Neural progenitor cell (in vitro differentiated cells): ENCODE measurements at regions not wholly inside any gene's neighbourhood (a gene's known extent, or its start where the extent isn't known, plus 50 kb on each side); places are given as distances from the start of the nearest gene placed in this dataset.

Source experiments
- EZH2 ChIP-seq: fragments of 200-600 bp; sonication (generic); IDR thresholded peaks from 2 replicates; pipeline ENCODE4 v1.6.1; 2017; ENCODE audit warnings: antibody characterized with exemption, mild to moderate bottlenecking, moderate library complexity
- TF ChIP-seq, protein P1 (sequence below): fragments of 200-600 bp; sonication (generic); IDR thresholded peaks from 2 replicates; pipeline ENCODE4 v1.5.1; 2017; ENCODE audit warnings: antibody characterized with exemption, mild to moderate bottlenecking

DNA sequence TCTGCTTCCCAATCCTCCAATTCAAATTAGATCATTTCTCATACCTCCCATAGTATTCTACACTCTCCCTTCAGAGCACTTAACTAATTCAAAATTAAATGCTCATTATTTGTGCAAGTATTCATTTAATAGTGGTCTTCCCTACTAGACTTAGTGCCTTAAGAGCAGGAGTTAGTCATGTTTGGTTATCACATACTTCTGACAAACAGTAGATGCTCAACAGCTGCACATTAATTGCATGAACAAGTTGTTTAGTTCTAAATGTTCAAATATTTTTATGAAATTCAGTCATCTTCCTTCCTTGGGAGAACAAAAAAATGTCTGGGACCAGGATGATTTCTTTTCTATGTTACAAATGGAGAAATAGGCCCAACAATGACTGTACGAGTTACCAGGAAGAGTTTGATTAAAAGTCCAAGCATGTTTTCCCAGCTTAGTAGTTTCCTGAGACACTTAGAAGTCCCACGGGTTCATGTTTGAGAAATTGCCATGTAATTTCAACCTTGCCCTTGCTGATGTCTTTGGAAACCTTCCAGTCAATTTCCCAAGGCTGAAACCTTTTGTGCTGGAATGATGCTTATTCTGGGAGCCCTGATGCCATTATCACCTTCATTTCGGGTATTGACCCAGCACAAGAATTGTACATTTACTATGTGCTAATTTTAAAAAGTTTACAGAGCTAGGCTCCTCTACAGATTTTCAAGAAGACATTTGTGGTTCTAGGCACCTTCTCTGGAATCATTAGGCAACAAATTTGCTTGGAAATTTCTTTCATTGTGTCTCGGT, 437.9 kb upstream of the PLXNA2 start:
- TF ChIP-seq, protein P1, sequence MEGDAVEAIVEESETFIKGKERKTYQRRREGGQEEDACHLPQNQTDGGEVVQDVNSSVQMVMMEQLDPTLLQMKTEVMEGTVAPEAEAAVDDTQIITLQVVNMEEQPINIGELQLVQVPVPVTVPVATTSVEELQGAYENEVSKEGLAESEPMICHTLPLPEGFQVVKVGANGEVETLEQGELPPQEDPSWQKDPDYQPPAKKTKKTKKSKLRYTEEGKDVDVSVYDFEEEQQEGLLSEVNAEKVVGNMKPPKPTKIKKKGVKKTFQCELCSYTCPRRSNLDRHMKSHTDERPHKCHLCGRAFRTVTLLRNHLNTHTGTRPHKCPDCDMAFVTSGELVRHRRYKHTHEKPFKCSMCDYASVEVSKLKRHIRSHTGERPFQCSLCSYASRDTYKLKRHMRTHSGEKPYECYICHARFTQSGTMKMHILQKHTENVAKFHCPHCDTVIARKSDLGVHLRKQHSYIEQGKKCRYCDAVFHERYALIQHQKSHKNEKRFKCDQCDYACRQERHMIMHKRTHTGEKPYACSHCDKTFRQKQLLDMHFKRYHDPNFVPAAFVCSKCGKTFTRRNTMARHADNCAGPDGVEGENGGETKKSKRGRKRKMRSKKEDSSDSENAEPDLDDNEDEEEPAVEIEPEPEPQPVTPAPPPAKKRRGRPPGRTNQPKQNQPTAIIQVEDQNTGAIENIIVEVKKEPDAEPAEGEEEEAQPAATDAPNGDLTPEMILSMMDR = no peak
- TF ChIP-seq EZH2 = no peak
